ENCODE measurements at regions not wholly inside any gene's neighbourhood (a gene's known extent, or its start where the extent isn't known, plus 50 kb on each side); places are given as distances from the start of the nearest gene placed in this dataset.

GRCh38 chr13:76516586-76516985, 369.6 kb downstream of the KCTD12 start:
- 0 out of 2 replicates have a peak overlapping the region, but pooled peaks have one; percentile 37 for H2AFZ ChIP-seq (ENCODE audit: low read length)
- no peak for DNase-seq (ENCODE audit: low read depth in 1 of 2, low spot score in 2 of 2)
- no peak overlapping the region for H3K14ac ChIP-seq (ENCODE audit: insufficient read length)
- no peak overlapping the region for H3K4me2 ChIP-seq (ENCODE audit: insufficient read depth in 1 of 2, low read depth in 2 of 2, low read length in 2 of 2)
- H4K5ac ChIP-seq (ENCODE audit: insufficient read length, low read depth, low read length): no peak overlapping the region
- no peak overlapping the region for H2AK5ac ChIP-seq (ENCODE audit: low read depth, low read length)
- H3K4me1 ChIP-seq (replicated peaks in 1 of 4; ENCODE audit: control insufficient read depth in 3 of 4, insufficient read depth in 4 of 4, low read length in 3 of 4): peaks cover 0 to 4% (median 0%) of the 10 kb centered on the region in 4 experiments; a peak in 1 of 7 replicates
- no peak overlapping the region for H3K18ac ChIP-seq (ENCODE audit: extremely low read depth, low read length)
- no peak overlapping the region for H4K91ac ChIP-seq (replicated peaks; ENCODE audit: insufficient read length, low read length)
- H2BK20ac ChIP-seq (ENCODE audit: low read length): no peak overlapping the region
- H3K23me2 ChIP-seq (ENCODE audit: low read depth, low read length): no peaks in the 10 kb centered on the region
- H3K9ac ChIP-seq (replicated peaks in 1 of 4; ENCODE audit: extremely low read depth in 1 of 4, low read depth in 3 of 4, low read length in 3 of 4): no peak overlapping the region
- H3K23ac ChIP-seq (ENCODE audit: insufficient read length): no peak overlapping the region
- ChIA-PET CTCF (ENCODE audit: partially characterized antibody) (no interaction called here), POLR2A (ENCODE audit: partially characterized antibody) (no interaction called here)
- H2BK15ac ChIP-seq (ENCODE audit: low read length): no peak overlapping the region
- no peak overlapping the region for H2BK5ac ChIP-seq (ENCODE audit: low read depth, low read length)
- no peaks in the 10 kb centered on the region; a peak in 1 of 4 replicates for H3K9me3 ChIP-seq (ENCODE audit: insufficient read depth in 2 of 2, low read depth in 1 of 2, low read length in 1 of 2)
- no peak overlapping the region for H3K27ac ChIP-seq (ENCODE audit: low read depth, low read length)
- H4K20me1 ChIP-seq (replicated peaks in 1 of 2; ENCODE audit: control insufficient read depth in 1 of 2, insufficient read depth in 2 of 2, low read length in 2 of 2): no peaks in the 10 kb centered on the region
- H3K27me3 ChIP-seq (replicated peaks in 1 of 4; ENCODE audit: control insufficient read depth in 3 of 4, extremely low read depth in 1 of 4, insufficient read depth in 3 of 4, low read length in 3 of 4): no peaks in the 10 kb centered on the region
- H2BK12ac ChIP-seq (ENCODE audit: low read depth, low read length): no peak overlapping the region
- no peak overlapping the region for H3K4me3 ChIP-seq (ENCODE audit: extremely low read depth in 1 of 4, insufficient read depth in 2 of 4, low read depth in 3 of 4, low read length in 4 of 4)
- no peak overlapping the region for H4K8ac ChIP-seq (ENCODE audit: extremely low read depth, insufficient read depth, low read length)
- H3K79me2 ChIP-seq (ENCODE audit: control insufficient read depth in 1 of 2, insufficient read depth in 2 of 2, low read length in 2 of 2): no peaks in the 10 kb centered on the region
- H2BK120ac ChIP-seq (replicated peaks; ENCODE audit: low read depth, low read length): no peak overlapping the region
- no peaks in the 10 kb centered on the region for H3K36me3 ChIP-seq (ENCODE audit: control insufficient read depth in 2 of 4, insufficient read depth in 4 of 4, low read length in 3 of 4)
- no peak for FAIRE-seq
- no peak overlapping the region for H3K4ac ChIP-seq (replicated peaks; ENCODE audit: insufficient read length, low read depth, low read length)
- no peaks in the 10 kb centered on the region for H3K79me1 ChIP-seq (ENCODE audit: low read depth, low read length)
- TF ChIP-seq TAF1 (IDR thresholded peaks at IDR 0.05; ENCODE audit: low read depth, low read length): no peak
- TF ChIP-seq RFX5 (IDR thresholded peaks at IDR 0.05; ENCODE audit: borderline replicate concordance, low read depth, low read length): no peak
- no peak for TF ChIP-seq CHD1 (IDR thresholded peaks at IDR 0.05; ENCODE audit: low read depth, low read length)
- TF ChIP-seq ATF3 (IDR thresholded peaks at IDR 0.05; ENCODE audit: insufficient read depth, low read depth, low read length): no peak
- TF ChIP-seq RXRA (IDR thresholded peaks at IDR 0.05; ENCODE audit: insufficient read depth, low read depth, low read length): no peak
- no peak for TF ChIP-seq NANOG (IDR thresholded peaks at IDR 0.05; ENCODE audit: insufficient read depth, low read depth, low read length, poor library complexity, severe bottlenecking)
- no peak for TF ChIP-seq GABPA (IDR thresholded peaks at IDR 0.05; ENCODE audit: borderline replicate concordance, insufficient read depth, low read length)
- no peak for TF ChIP-seq TCF12 (IDR thresholded peaks at IDR 0.05; ENCODE audit: low read depth, low read length)
- no peak for TF ChIP-seq MAFK (IDR thresholded peaks at IDR 0.05; ENCODE audit: low read depth, low read length)
- no peak for TF ChIP-seq BCL11A (IDR thresholded peaks at IDR 0.05; ENCODE audit: low read depth in 2 of 2, low read length in 2 of 2)
- TF ChIP-seq SAP30 (IDR thresholded peaks at IDR 0.05; ENCODE audit: insufficient read depth, insufficient replicate concordance, low read length): no peak
- TF ChIP-seq SRF (IDR thresholded peaks at IDR 0.05; ENCODE audit: low read depth, low read length): no peak
- no peak for TF ChIP-seq TEAD4 (IDR thresholded peaks at IDR 0.05; ENCODE audit: low read depth, low read length)
- H3K56ac ChIP-seq (replicated peaks; ENCODE audit: insufficient read length, low read depth, low read length): no peak overlapping the region

All from H1 (cell line).